HUES6 (cell line): ENCODE measurements at regions not wholly inside any gene's neighbourhood (a gene's known extent, or its start where the extent isn't known, plus 50 kb on each side); places are given as distances from the start of the nearest gene placed in this dataset.

Source experiments
- H3K27ac ChIP-seq: 2 replicates; pipeline ENCODE4 v1.7.0; 2013; ENCODE audit warnings: low read depth, mild to moderate bottlenecking, low read length, inconsistent platforms
- H3K27me3 ChIP-seq: 2 replicates; pipeline ENCODE4 v1.6.1; 2013; ENCODE audit warnings: low read length; ENCODE audit not compliant: control insufficient read depth, insufficient read depth
- H3K36me3 ChIP-seq: 2 replicates; pipeline ENCODE4 v1.6.1; 2013; ENCODE audit warnings: low read length; ENCODE audit not compliant: control insufficient read depth, insufficient read depth
- H3K4me1 ChIP-seq: 2 replicates; pipeline ENCODE4 v1.6.1; 2013; ENCODE audit warnings: low read length; ENCODE audit not compliant: control insufficient read depth, insufficient read depth
- H3K4me3 ChIP-seq: 2 replicates; pipeline ENCODE4 v1.5.1; 2013; ENCODE audit warnings: low read depth, low read length
- H3K9ac ChIP-seq: one replicate; pipeline ENCODE4 v1.6.1; 2013; ENCODE audit warnings: mild to moderate bottlenecking, low read length
- H3K9me3 ChIP-seq: 2 replicates; pipeline ENCODE4 v1.6.1; 2013; ENCODE audit warnings: low read depth, low read length; ENCODE audit not compliant: control insufficient read depth, insufficient read depth

DNA sequence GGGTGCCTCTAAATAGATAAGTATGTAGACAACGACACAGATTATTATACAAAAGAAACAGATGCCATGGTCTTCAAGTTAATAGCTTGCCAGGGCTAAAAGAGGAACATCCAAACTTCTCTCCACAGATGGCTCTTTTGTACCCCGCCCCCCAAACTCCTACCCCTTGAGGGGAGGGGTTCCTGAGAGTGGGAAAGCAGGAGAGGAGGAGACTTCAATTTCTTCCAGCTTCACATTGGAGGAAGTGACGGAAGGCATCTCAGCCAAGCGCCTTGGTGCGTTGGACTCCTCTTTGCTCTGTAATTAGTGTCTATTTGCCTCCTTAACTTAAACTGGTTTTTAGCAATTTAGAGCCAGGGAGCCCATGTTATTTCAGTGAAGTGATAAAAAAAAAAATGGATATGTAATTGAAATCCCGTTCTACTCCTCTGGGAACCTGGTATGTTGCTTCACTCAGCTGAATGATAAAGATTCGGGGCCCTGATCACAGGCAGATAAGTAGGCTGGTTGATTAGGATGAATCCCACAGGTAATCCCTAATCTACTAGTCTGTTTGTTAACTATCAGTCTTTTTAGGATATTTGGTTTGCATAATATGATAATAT is 580.9 kb upstream of the CADM1 start:
- Histone ChIP-seq H3K36me3 (no peaks in the 10 kb centered on the region), H3K27me3 (no peaks in the 10 kb centered on the region), H3K4me3 (no peak overlapping the region), H3K4me1 (peaks cover 15% of the 10 kb centered on the region), H3K9me3 (no peaks in the 10 kb centered on the region), H3K27ac (no peak overlapping the region), H3K9ac (no peak overlapping the region)

DNA sequence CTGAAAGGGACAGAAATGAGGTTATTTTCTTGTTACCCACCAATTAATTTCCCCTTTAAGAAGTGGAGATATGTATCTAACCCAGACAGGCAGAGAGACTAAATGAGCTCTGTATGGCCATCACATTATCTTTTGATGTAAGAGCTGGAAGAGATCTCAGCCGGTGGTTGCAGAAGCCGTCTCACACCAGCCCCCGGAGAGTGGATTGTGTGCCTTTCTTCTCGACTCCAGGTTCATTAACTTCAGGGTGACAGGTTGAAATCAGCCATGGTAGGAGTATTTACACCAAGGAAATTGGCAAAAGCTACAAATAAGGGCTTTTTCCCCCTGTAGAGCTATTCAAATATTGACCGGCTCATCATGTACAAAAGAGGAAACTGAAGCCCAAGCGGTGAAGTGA is 580.3 kb upstream of the CADM1 start:
- H3K36me3 ChIP-seq: no peaks in the 10 kb centered on the region
- H3K9me3 ChIP-seq: no peaks in the 10 kb centered on the region
- H3K27me3 ChIP-seq: no peaks in the 10 kb centered on the region
- H3K9ac ChIP-seq: no peak overlapping the region
- peaks cover 15% of the 10 kb centered on the region for H3K4me1 ChIP-seq
- H3K4me3 ChIP-seq: no peak overlapping the region
- H3K27ac ChIP-seq: no peak overlapping the region

DNA sequence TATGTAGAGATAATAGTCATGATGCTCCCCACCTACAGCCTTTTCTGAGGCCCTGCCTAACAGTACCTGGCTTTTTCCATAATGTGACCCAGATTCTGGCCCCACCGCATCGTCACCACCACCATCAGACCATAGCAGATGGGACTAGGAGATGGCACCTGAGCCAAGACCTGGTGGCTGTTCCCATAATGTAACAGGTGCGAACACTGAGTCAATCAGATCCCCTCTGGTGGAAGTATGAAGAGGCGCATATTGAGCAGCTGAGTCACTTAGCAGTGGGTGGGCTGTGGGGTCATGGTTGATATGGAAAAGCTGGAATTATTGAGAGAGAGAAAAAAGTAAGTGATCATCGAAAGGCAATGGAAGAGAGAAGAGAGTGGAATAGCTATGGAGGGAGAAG is 578.0 kb upstream of the CADM1 start:
- no peaks in the 10 kb centered on the region for H3K27me3 ChIP-seq
- no peaks in the 10 kb centered on the region for H3K36me3 ChIP-seq

DNA sequence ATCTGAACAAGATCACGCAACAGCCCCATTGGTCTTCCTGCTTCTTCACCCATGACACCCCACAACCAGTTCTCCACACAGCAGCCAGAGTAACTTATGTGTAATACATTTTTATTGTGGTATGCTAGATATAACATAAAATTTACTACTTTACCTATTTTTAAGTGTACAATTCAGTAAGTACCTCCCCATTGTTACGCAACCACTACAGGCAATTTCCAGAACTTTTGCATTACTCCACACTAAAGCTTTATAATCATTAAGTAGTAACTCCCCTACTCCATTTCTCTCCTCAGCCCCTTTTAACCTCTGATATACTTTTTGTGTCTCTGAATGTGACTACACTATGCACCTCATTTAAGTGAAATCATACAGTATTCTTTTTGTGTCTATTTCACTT is 575.4 kb upstream of the CADM1 start:
- H3K27ac ChIP-seq: no peak overlapping the region
- H3K36me3 ChIP-seq: no peaks in the 10 kb centered on the region
- H3K4me3 ChIP-seq: no peak overlapping the region
- H3K9ac ChIP-seq: no peak overlapping the region
- peaks cover 10% of the 10 kb centered on the region; the same call in 1 of the 2 replicates for H3K4me1 ChIP-seq
- H3K9me3 ChIP-seq: no peaks in the 10 kb centered on the region
- no peaks in the 10 kb centered on the region for H3K27me3 ChIP-seq

More for the DNA sequence above, 578.0 kb upstream of the CADM1 start:
- H3K4me3 ChIP-seq: no peak overlapping the region
- peaks cover 21% of the 10 kb centered on the region for H3K4me1 ChIP-seq
- H3K27ac ChIP-seq: no peak overlapping the region
- H3K9ac ChIP-seq: no peak overlapping the region
- no peaks in the 10 kb centered on the region for H3K9me3 ChIP-seq

DNA sequence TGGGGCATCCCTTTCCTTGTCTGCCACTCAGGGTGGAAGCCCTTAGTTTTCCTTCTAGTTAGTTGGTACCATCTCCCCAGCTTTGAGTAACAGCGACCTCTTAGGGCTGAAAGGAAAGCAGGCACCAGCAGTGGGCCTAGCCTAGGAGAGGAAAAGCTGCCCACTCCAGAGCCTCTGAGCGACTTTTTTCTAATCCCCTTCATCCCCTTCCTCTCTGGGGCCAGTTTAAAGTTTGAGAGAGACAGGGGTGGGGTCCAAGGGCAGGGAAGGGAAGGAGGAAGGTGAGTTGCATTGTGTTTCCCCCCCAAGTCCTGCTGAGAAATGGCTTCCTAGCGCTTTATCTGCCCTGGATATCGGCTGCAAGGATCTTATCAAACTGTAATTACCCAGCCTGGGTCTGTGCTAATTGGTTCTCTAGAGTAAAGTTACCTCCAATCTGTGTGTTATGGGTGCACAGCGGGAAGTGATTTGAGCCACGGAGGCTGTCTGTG is 573.9 kb upstream of the CADM1 start:
- no peak overlapping the region for H3K27ac ChIP-seq
- peaks cover 24% of the 10 kb centered on the region for H3K4me1 ChIP-seq
- H3K9me3 ChIP-seq: no peaks in the 10 kb centered on the region
- H3K9ac ChIP-seq: no peak overlapping the region
- H3K36me3 ChIP-seq: no peaks in the 10 kb centered on the region
- no peak overlapping the region for H3K4me3 ChIP-seq
- H3K27me3 ChIP-seq: peaks cover 10% of the 10 kb centered on the region

DNA sequence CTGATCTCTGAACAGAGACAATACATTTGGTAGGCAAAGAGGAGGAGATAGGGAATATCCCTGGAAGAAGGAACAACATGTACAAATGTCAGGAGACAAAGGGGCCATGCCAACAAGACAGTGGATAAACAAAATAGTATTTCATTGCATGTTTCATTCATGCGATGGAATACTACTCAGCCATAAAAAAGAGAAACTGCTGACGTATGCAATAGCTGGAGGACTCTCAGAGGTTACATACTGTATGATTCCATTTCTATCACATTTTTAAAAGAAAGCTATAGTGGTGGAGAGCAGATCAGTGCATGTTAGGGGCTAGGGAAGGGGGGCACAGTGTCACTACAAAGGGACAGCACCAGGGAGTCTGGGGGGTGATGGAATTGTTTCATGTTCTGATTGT is 572.9 kb upstream of the CADM1 start:
- H3K4me3 ChIP-seq: no peak overlapping the region
- H3K27me3 ChIP-seq: peaks cover 20% of the 10 kb centered on the region
- H3K4me1 ChIP-seq: peaks cover 35% of the 10 kb centered on the region
- H3K9ac ChIP-seq: no peak overlapping the region
- no peak overlapping the region for H3K27ac ChIP-seq
- no peaks in the 10 kb centered on the region for H3K9me3 ChIP-seq
- no peaks in the 10 kb centered on the region for H3K36me3 ChIP-seq

DNA sequence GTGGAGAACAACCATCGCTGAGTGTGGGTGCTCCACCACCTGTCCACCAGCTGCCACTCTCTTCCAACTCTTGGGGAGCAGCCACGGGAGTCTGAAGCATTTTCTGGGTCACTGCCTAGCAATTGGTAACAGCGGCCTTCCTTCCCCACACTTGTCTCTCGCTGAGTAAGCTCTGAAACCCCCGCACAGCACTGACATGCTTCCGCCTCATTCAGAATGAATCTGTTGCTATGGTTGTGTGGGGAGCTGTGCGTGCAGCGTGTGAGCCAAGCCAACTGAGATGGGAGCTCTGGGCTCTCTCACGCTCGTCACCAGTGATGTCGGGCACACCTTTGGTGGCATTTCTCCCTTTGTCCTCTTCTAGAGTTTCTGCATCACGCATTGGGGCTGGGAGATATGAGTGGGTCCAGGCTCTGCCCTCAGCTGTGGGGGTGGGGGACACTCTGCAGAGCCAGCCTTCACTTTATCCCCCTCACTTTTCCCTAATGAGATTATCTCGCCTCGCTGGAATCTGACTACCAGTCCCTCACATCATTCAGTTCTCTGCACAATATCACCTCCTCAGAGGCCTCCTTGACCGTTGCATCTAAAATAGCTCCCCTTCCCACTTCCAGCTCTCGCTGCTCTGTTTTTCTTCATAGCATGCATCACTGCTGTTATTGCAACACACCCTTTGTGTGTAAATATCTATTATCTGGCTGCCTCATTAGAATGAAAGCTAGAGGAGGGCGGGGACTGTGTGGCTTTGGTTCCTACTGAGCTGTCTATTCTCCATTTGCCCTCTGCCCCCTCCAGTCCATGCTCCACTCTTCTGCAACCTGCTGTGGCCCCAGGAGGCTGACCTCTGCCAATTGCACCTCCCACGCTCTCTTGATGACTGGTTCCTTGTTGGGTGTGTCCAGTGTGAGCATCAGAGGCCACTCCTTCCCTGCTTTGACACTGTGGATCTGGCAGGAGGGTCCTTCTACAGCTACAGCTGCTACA is 569.9 kb upstream of the CADM1 start:
- Histone ChIP-seq H3K27ac (no peak overlapping the region), H3K4me3 (no peak overlapping the region), H3K27me3 (peaks cover 25% of the 10 kb centered on the region)

DNA sequence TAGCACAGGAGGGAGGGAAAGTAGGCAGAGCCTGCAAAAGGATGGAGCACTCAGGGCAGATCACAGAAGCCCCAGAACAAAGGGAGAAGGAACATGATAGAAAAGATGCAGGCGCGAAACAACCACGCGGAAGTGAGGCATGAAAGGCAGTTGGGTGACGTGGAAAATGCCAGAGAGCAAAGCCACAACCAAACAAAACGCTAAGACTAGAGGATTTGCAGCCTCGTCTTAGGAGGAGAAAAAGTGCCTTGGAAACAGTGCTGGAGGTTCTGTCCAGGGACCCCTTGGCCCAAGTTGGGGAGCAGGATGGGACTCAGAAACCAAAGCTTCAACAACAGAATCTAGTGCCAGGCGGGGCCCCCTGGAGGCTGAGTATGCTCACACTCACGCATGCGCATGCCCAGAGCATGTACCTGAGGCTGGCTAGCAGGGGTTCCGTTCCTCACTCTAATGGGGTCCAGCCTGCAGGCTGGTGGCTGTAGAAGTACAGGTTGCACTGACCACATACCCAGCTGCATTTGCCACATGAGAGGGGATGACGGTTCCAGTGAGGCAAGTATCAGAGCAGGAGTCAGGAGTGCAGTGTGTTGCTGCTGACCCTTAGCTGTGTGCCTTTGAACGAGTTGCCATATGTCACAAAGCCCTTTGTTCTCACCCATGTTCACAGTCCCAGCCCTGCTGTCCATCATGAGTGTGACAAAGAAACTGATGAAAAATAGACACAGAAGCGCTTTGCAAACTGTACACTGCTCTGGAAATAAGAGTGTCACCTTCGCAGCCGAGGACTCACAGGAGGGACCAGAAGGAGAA is 568.6 kb upstream of the CADM1 start:
- Histone ChIP-seq H3K9me3 (no peaks in the 10 kb centered on the region), H3K27ac (no peak overlapping the region), H3K4me1 (peaks cover 41% of the 10 kb centered on the region), H3K4me3 (peak overlapping the region; percentile 24; the same call in 1 of the 2 replicates), H3K36me3 (no peaks in the 10 kb centered on the region), H3K27me3 (peaks cover 25% of the 10 kb centered on the region), H3K9ac (peak overlapping the region; percentile 31)

More for the DNA sequence above, 569.9 kb upstream of the CADM1 start:
- H3K4me1 ChIP-seq: peaks cover 46% of the 10 kb centered on the region
- H3K36me3 ChIP-seq: no peaks in the 10 kb centered on the region
- H3K9me3 ChIP-seq: no peaks in the 10 kb centered on the region
- no peak overlapping the region for H3K9ac ChIP-seq

DNA sequence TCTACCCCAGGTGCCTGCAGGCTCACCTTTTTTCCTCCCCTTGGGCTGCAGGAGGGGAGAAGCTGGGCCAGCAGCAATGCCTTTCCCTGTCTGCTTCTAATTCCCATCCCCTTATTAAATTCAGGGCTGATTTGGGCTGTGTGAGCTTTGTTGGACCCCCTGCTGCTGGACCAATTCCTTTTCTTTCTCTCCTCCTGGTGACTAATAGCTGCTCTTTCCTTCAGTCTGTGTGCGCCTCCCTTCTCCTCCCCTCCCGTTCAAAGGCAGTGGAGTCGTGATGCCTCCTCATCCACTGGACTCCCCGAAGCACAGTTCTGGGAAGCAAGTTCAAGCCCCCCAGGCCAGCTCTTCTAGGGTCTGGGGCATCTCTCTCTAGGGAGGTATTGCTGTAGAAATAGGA is 567.9 kb upstream of the CADM1 start:
- no peaks in the 10 kb centered on the region for H3K36me3 ChIP-seq
- H3K9ac ChIP-seq: peak overlapping the region; percentile 31
- H3K27ac ChIP-seq: no peak overlapping the region
- H3K27me3 ChIP-seq: peaks cover 25% of the 10 kb centered on the region
- no peaks in the 10 kb centered on the region for H3K9me3 ChIP-seq
- H3K4me1 ChIP-seq: peaks cover 40% of the 10 kb centered on the region
- peak overlapping the region; percentile 24; the same call in 1 of the 2 replicates for H3K4me3 ChIP-seq

DNA sequence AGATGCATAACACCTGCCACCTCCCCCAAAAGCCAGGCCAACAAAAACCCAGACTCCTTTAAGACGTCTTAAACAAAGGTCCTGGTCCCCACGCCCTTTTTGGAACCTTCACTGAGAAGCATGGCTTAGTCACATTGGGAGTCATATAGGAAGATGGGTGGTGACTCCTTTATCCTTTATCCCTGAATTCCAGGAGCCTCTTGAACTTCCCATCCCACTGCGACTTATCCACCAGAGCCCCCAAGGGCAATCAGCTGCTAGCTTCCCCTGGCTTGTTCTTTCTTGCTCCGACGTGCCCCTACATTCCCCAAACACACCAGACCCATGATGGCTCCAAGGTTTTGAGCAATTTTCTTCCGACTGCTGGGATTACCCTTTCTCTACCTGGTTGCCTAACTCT is 567.0 kb upstream of the CADM1 start:
- H3K4me1 ChIP-seq: peaks cover 40% of the 10 kb centered on the region
- no peak overlapping the region for H3K4me3 ChIP-seq
- H3K27me3 ChIP-seq: peaks cover 25% of the 10 kb centered on the region
- no peak overlapping the region for H3K27ac ChIP-seq
- no peaks in the 10 kb centered on the region for H3K9me3 ChIP-seq
- H3K9ac ChIP-seq: no peak overlapping the region
- no peaks in the 10 kb centered on the region for H3K36me3 ChIP-seq
